Right ventricle myocardium superior (tissue), 1 donor: ENCODE measurements at regions not wholly inside any gene's neighbourhood (a gene's known extent, or its start where the extent isn't known, plus 50 kb on each side); places are given as distances from the start of the nearest gene placed in this dataset.
"Not testable (repeated sequence)": the region's sequence is repeated elsewhere in the genome, so short reads cannot be mapped to it uniquely, and the experiment has no call there.

ENCODE experiments used
- ATAC-seq: fragments of 200-7000 bp; cut with Tn5 transposase; one replicate; pipeline ENCODE4 v1.9.1; 2020; ENCODE audit warnings: mild to moderate bottlenecking; ENCODE audit not compliant: poor library complexity
- DNase-seq: peaks from one replicate; pipeline ENCODE4 v3.0.0-alpha.2; 2020
- intact Hi-C: fragments of 100-400 bp; cut with DNase I; formaldehyde crosslinking; loops from one replicate; pipeline ENCODE4 v1.11.2; 2022
- donor health status: DM: no; HTN: yes; CAD: no; lungs with severe emphysema.

DNA sequence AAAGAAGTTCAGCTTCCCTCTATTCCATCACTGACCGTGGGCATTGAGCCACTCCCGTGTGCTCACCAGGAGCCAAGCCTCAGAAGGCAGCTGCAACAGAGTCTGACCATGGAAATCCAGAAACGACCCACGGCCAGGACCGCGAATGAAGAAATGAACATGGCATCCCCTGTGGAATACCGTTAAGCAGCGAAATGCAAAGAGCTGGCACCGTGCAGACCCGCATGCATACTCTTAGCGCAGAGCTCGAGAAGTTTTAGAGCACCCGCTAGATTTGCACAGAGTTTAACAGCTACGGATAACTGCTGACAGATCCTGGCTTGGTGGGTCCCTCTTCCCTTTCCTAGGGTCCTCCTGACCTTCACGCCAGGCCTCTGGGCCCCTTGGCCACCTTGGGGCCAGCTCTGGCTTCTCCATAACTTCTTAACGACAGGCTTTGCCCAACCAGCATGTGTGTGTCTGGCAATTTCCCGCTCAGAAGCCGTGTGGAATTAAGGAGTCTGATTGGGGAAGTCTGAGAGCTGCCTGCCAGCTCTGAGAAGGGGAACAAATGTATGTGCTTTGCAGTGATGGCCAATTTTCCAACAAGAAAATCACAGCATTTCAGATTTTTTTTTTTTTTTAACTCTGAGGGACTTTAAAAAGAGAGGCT is 75.3 kb upstream of the COL5A1 start:
- DNase-seq = peak; percentile 12
- intact Hi-C loops = no loop called here
- no peak for ATAC-seq

DNA sequence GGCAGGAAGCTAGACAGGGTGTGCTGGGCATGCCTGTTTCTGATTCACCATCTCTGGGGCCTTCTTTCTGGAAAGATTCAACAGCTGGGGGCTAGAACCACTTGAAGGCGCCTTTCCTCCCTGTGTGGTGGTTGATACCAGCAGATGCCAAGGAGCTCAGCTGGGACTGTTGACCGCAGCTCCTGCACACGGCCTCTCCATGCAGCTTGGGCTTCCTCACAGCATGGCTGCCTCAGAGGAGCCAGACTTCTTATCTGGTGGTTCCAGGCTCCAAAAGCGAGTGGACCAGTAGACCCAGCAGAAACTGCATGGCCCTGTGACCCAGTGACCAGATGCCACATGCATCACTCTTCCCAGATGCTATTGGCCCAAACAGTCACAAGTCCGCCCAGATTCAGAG is 74.7 kb upstream of the COL5A1 start:
- DNase-seq (peak; percentile 4), ATAC-seq (no peak)
- intact Hi-C loops = no loop called here

DNA sequence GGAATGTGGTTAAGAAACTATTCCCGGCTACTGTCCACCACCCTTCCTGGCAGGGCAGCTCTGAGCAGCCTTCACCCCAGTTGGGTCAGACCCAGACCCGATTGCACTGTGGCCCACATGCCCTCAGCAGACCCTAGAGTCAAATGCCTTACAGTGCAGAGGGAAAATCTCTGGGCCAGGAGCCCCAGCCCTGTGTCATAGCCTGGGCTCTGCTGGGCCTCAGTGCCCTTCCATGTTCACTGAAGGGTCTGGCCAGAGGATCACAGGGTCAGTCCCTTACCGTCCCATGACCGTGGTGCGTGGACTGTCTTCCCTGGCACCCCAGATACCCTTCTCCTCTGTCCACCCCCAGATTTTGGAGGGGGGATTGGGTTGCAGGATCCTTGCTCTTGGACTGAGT is 73.5 kb upstream of the COL5A1 start:
- intact Hi-C loops = no loop called here
- DNase-seq (peak; percentile 20), ATAC-seq (no peak)

GRCh38 chr9:134568811-134569210 is 72.8 kb upstream of the COL5A1 start:
- no peak for ATAC-seq
- no peak for DNase-seq
- intact Hi-C loops = no loop called here

DNA sequence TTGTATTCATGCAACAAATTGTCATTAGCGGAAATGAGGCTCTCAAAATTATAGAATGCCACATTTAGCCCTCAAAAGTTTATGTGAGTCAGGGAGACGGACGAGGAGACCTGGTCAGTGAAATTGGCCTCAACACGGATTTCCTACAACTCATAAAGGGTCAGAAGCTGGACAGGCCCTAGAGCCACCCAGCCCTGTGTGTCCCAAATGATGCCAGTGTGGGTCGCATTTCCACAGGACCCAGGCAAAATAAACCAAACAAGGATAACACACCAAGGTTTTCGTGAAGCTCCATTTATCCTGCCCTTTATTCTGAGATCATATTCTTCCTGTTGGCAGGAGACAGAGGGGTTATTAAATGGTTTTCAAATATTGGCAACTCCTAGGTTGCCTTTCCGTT is 72.0 kb upstream of the COL5A1 start:
- intact Hi-C loops = no loop called here
- no peak for DNase-seq
- ATAC-seq = no peak

GRCh38 chr9:134570151-134570621 is 71.4 kb upstream of the COL5A1 start:
- intact Hi-C loops = no loop called here
- ATAC-seq (no peak), DNase-seq (peak; percentile 39)

GRCh38 chr9:134570711-134571325 is 70.8 kb upstream of the COL5A1 start:
- DNase-seq (peak; percentile 27), ATAC-seq (no peak)
- intact Hi-C loops = no loop called here

- ATAC-seq (no peak), DNase-seq (peak; percentile 33)
- intact Hi-C loops = no loop called here
These were observed 70.2 kb upstream of the COL5A1 start for GRCh38 chr9:134571326-134571931.

DNA sequence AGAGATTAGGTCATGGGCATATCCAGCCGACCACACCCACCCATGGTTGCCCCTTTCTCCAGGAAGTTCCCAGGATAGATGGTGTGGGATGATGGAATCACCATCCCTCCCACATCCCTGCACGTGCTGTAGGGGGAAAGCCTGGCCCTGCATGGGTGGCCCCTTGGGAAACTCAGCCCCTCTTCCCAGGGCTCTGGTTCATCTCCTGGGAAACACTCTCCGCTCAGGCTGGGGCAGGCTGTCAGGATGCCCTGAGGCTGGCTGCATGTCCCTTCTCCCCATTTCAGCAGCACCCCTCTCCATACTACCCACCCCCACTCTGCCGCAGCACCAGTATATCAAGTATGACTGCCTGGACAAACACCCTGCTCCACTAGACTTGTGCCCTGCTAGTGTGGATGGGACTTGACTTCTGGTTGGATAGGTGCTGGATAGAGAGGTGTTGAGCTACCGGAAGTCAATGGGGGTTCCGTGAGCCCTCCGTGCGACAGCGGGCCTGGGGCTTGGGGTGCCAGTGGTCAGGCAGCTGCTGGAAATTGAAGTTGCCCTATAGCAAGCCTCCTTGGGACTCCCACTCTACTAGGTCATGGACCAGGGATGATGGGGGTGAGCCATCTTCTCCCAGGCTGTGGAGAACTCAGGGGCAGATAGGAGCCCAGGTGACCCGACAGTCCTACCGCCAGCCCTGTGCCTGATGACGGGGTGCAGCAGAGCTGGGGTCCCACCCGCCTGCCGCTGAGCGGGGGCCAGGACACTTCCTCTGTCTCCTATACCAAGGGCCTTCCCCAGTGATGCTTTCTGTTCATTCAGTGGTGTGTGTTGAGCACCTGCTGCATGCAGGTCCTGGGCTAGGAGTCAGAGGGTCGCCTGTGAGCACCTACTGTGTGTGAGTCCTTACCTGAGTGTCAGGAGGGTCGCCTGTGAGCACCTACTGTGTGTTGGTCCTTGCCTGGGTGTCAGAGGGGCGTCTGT is 69.4 kb upstream of the COL5A1 start:
- DNase-seq (peak; percentile 37), ATAC-seq (no peak)

DNA sequence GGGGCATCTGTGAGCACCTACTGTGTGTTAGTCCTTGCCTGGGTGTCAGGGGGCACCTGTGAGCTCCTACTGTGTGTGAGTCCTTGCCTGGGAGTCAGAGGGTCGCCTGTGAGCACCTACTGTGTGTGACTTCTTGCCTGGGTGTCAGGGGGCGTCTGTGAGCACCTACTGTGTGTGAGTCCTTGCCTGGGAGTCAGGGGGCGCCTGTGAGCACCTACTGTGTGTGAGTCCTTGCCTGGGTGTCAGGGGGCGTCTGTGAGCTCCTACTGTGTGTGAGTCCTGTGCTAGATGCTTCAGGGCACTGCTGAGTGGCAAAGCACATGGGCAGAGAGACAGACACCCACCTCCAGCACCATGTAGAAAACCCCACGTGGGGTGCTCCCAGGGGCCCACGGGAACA is 66.9 kb upstream of the COL5A1 start:
- ATAC-seq, intact Hi-C loops: not testable (repeated sequence)
- DNase-seq = peak; percentile 8

More for the DNA sequence above, 69.4 kb upstream of the COL5A1 start:
- intact Hi-C loops = no loop called here

GRCh38 chr9:134575103-134575900 is 66.3 kb upstream of the COL5A1 start:
- ATAC-seq (no peak), DNase-seq (peak; percentile 13)
- intact Hi-C loops = no loop called here

- ATAC-seq (no peak), DNase-seq (peak; percentile 8)
- intact Hi-C loops = no loop called here
These were observed 65.8 kb upstream of the COL5A1 start for GRCh38 chr9:134575901-134576176.

DNA sequence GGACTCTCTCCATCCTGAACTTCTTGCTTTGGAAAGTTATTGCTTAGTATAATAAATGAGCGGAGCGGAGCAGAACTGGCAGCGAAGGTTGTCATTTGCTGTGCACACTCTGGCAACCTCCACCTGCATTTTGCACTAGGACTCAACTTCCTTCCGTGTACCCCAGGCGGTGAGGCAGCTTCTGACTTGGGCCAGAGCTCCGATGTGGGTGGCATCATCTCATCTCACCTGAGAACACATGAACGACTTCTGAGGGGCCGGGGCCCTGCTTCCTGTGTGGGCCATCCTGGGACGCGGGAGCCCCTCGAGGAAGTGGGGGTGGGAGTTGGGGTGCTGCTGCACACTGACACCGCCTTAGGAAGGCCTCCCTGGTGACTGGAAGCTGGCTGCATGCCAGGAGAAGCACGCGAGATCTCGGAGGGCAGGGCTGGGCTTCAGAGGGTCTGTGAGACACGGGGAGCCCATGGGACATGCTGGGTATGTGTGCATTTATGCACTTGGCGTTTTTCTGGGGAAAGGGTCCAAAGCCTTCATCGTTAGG is 56.5 kb upstream of the COL5A1 start:
- no peak for DNase-seq
- intact Hi-C loops = no loop called here

GRCh38 chr9:134585746-134586706 is 55.6 kb upstream of the COL5A1 start:
- intact Hi-C loops = no loop called here
- ATAC-seq (no peak), DNase-seq (no peak)

More for the DNA sequence above, 56.5 kb upstream of the COL5A1 start:
- no peak for ATAC-seq

- ATAC-seq (no peak), DNase-seq (no peak)
- intact Hi-C loops = no loop called here
These were observed 51.9 kb upstream of the COL5A1 start for GRCh38 chr9:134589748-134590147.

- peak; percentile 42 for DNase-seq
- intact Hi-C loops = no loop called here
- ATAC-seq = no peak
These were observed 51.1 kb upstream of the COL5A1 start for GRCh38 chr9:134590240-134591081.
